Mucosa of rectum (tissue), 2 donors: ENCODE measurements at regions not wholly inside any gene's neighbourhood (a gene's known extent, or its start where the extent isn't known, plus 50 kb on each side); places are given as distances from the start of the nearest gene placed in this dataset.

ENCODE experiments used
- H3K27ac ChIP-seq, 2 donors: one replicate each; pipeline ENCODE4 v1.7.0; 2013; ENCODE audit warnings: inconsistent platforms in 2 of 2, low read depth in 2 of 2, low read length in 2 of 2
- H3K27me3 ChIP-seq, 2 donors: one replicate each; pipeline ENCODE4 v1.7.0; 2013; ENCODE audit warnings: low read length in 2 of 2; ENCODE audit not compliant: control insufficient read depth in 2 of 2, insufficient read depth in 2 of 2
- H3K36me3 ChIP-seq, 2 donors: one replicate each; pipeline ENCODE4 v1.7.0; 2013; ENCODE audit warnings: low read length in 2 of 2; ENCODE audit not compliant: control insufficient read depth in 2 of 2, insufficient read depth in 2 of 2
- H3K4me1 ChIP-seq, 2 donors: one replicate each; pipeline ENCODE4 v1.7.0; 2013; ENCODE audit warnings: low read length in 2 of 2, mild to moderate bottlenecking in 1 of 2; ENCODE audit not compliant: control insufficient read depth in 2 of 2, insufficient read depth in 2 of 2
- H3K4me3 ChIP-seq, 2 donors: one replicate each; pipeline ENCODE4 v1.7.0; 2013; ENCODE audit warnings: low read length in 2 of 2
- H3K9ac ChIP-seq, 2 donors: one replicate each; pipeline ENCODE4 v1.7.0; 2013; ENCODE audit warnings: low read length in 2 of 2, low read depth in 1 of 2, mild to moderate bottlenecking in 1 of 2
- H3K9me3 ChIP-seq, 2 donors: one replicate each; pipeline ENCODE4 v1.7.0; 2013; ENCODE audit warnings: low read length in 2 of 2; ENCODE audit not compliant: control insufficient read depth in 2 of 2
- donor health status: healthy.
- donor health status: Normal muscosa, but diverticular disease.

- Histone ChIP-seq H3K27ac (no peak overlapping the region), H3K9me3 (no peaks in the 10 kb centered on the region), H3K27me3 (no peaks in the 10 kb centered on the region), H3K4me3 (no peak overlapping the region), H3K36me3 (no peaks in the 10 kb centered on the region), H3K4me1 (no peaks in the 10 kb centered on the region), H3K9ac (no peak overlapping the region)
Observed at GRCh38 chr2:16332681-16333557, 332.7 kb downstream of the CYRIA start.

- H3K27me3 ChIP-seq, result no peaks in the 10 kb centered on the region
- H3K4me3 ChIP-seq, result no peak overlapping the region
- no peaks in the 10 kb centered on the region for H3K4me1 ChIP-seq
- H3K27ac ChIP-seq, result no peak overlapping the region
- no peaks in the 10 kb centered on the region for H3K9me3 ChIP-seq
- no peaks in the 10 kb centered on the region for H3K36me3 ChIP-seq
- no peak overlapping the region for H3K9ac ChIP-seq
Observed at GRCh38 chr2:16331772-16332171, 333.9 kb downstream of the CYRIA start.

GRCh38 chr2:16330982-16331381 lies 334.7 kb downstream of the CYRIA start:
- H3K27me3 ChIP-seq, result no peaks in the 10 kb centered on the region
- no peaks in the 10 kb centered on the region for H3K9me3 ChIP-seq
- no peak overlapping the region for H3K4me3 ChIP-seq
- no peak overlapping the region for H3K27ac ChIP-seq
- H3K9ac ChIP-seq, result no peak overlapping the region
- H3K4me1 ChIP-seq, result no peaks in the 10 kb centered on the region
- no peaks in the 10 kb centered on the region for H3K36me3 ChIP-seq

GRCh38 chr2:16330571-16330970 lies 335.1 kb downstream of the CYRIA start:
- no peak overlapping the region for H3K4me3 ChIP-seq
- H3K27ac ChIP-seq, result no peak overlapping the region
- no peaks in the 10 kb centered on the region for H3K27me3 ChIP-seq
- H3K4me1 ChIP-seq, result no peaks in the 10 kb centered on the region
- no peaks in the 10 kb centered on the region for H3K36me3 ChIP-seq
- no peak overlapping the region for H3K9ac ChIP-seq
- no peaks in the 10 kb centered on the region for H3K9me3 ChIP-seq

GRCh38 chr2:16330012-16330411 lies 335.6 kb downstream of the CYRIA start:
- Histone ChIP-seq H3K4me3 (no peak overlapping the region), H3K9me3 (no peaks in the 10 kb centered on the region), H3K36me3 (no peaks in the 10 kb centered on the region), H3K27me3 (no peaks in the 10 kb centered on the region), H3K27ac (no peak overlapping the region), H3K9ac (no peak overlapping the region), H3K4me1 (no peaks in the 10 kb centered on the region)

- Histone ChIP-seq H3K27ac (no peak overlapping the region), H3K4me1 (no peaks in the 10 kb centered on the region), H3K9me3 (no peaks in the 10 kb centered on the region), H3K9ac (no peak overlapping the region), H3K27me3 (no peaks in the 10 kb centered on the region), H3K4me3 (no peak overlapping the region), H3K36me3 (no peaks in the 10 kb centered on the region)
Observed at GRCh38 chr2:16329421-16329820, 336.2 kb downstream of the CYRIA start.

GRCh38 chr2:16328521-16329190 lies 337.0 kb downstream of the CYRIA start:
- no peak overlapping the region for H3K27ac ChIP-seq
- no peaks in the 10 kb centered on the region for H3K27me3 ChIP-seq
- no peaks in the 10 kb centered on the region for H3K36me3 ChIP-seq
- no peaks in the 10 kb centered on the region for H3K9me3 ChIP-seq
- no peak overlapping the region for H3K4me3 ChIP-seq
- H3K9ac ChIP-seq, result no peak overlapping the region
- no peaks in the 10 kb centered on the region for H3K4me1 ChIP-seq

GRCh38 chr2:16327326-16327725 lies 338.3 kb downstream of the CYRIA start:
- Histone ChIP-seq H3K36me3 (no peaks in the 10 kb centered on the region), H3K4me3 (no peak overlapping the region), H3K27me3 (no peaks in the 10 kb centered on the region), H3K9ac (no peak overlapping the region), H3K9me3 (no peaks in the 10 kb centered on the region), H3K4me1 (no peaks in the 10 kb centered on the region), H3K27ac (no peak overlapping the region)

GRCh38 chr2:16326711-16327300 lies 338.8 kb downstream of the CYRIA start:
- H3K9ac ChIP-seq, result no peak overlapping the region

GRCh38 chr2:16325976-16326510 lies 339.6 kb downstream of the CYRIA start:
- no peak overlapping the region for H3K27ac ChIP-seq
- no peaks in the 10 kb centered on the region for H3K36me3 ChIP-seq
- H3K27me3 ChIP-seq, result no peaks in the 10 kb centered on the region
- no peak overlapping the region for H3K4me3 ChIP-seq
- no peak overlapping the region for H3K9ac ChIP-seq
- no peaks in the 10 kb centered on the region for H3K4me1 ChIP-seq
- H3K9me3 ChIP-seq, result no peaks in the 10 kb centered on the region

More at GRCh38 chr2:16326711-16327300, 338.8 kb downstream of the CYRIA start:
- H3K27ac ChIP-seq, result no peak overlapping the region
- no peaks in the 10 kb centered on the region for H3K9me3 ChIP-seq
- H3K36me3 ChIP-seq, result no peaks in the 10 kb centered on the region
- H3K4me1 ChIP-seq, result no peaks in the 10 kb centered on the region
- H3K27me3 ChIP-seq, result no peaks in the 10 kb centered on the region
- no peak overlapping the region for H3K4me3 ChIP-seq
